DOHH2 (cell line): ENCODE measurements at regions not wholly inside any gene's neighbourhood (a gene's known extent, or its start where the extent isn't known, plus 50 kb on each side); places are given as distances from the start of the nearest gene placed in this dataset.

Source experiments
- H3F3A ChIP-seq: fragments of 200-600 bp; sonication (generic), shearing (Covaris generic); 2 replicates; pipeline ENCODE4 v1.6.0; 2016; ENCODE audit warnings: antibody characterized with exemption, mild to moderate bottlenecking; ENCODE audit not compliant: control insufficient read depth, insufficient read depth
- H3K27ac ChIP-seq: fragments of 200-600 bp; sonication (generic); 2 replicates; pipeline ENCODE4 v1.5.1; 2014; ENCODE audit warnings: low read depth, mild to moderate bottlenecking, low read length, moderate library complexity
- H3K27me3 ChIP-seq: fragments of 200-600 bp; sonication (generic); 2 replicates; pipeline ENCODE4 v1.6.1; 2014; ENCODE audit warnings: mild to moderate bottlenecking, low read length, mixed read lengths; ENCODE audit not compliant: control insufficient read depth
- H3K36me3 ChIP-seq: fragments of 200-600 bp; sonication (generic); 2 replicates; pipeline ENCODE4 v1.6.1; 2014; ENCODE audit warnings: mild to moderate bottlenecking, low read length, moderate library complexity, mixed read lengths; ENCODE audit not compliant: control insufficient read depth
- H3K4me1 ChIP-seq: fragments of 200-600 bp; sonication (generic); 2 replicates; pipeline ENCODE4 v1.6.1; 2014; ENCODE audit warnings: mild to moderate bottlenecking, low read length, mixed read lengths; ENCODE audit not compliant: control insufficient read depth
- H3K4me2 ChIP-seq: fragments of 200-600 bp; sonication (generic); 2 replicates; pipeline ENCODE4 v1.6.0; 2014; ENCODE audit warnings: mild to moderate bottlenecking, low read length, moderate library complexity
- H3K4me3 ChIP-seq: fragments of 200-600 bp; sonication (generic); 2 replicates; pipeline ENCODE4 v1.5.1; 2014; ENCODE audit warnings: mild to moderate bottlenecking, low read length, mixed read lengths
- H3K79me2 ChIP-seq: fragments of 200-600 bp; sonication (generic); 2 replicates; pipeline ENCODE4 v1.6.1; 2014; ENCODE audit warnings: mild to moderate bottlenecking, low read length, mixed read lengths; ENCODE audit not compliant: control insufficient read depth
- H3K9me2 ChIP-seq: fragments of 200-600 bp; sonication (generic); replicated peaks from 2 replicates; pipeline ENCODE4 v1.6.1; 2014; ENCODE audit warnings: mild to moderate bottlenecking, low read length, mixed read lengths; ENCODE audit not compliant: control insufficient read depth
- H3K9me3 ChIP-seq: fragments of 200-600 bp; sonication (generic); 2 replicates; pipeline ENCODE4 v1.6.1; 2014; ENCODE audit warnings: antibody characterized with exemption, low read length, mixed read lengths; ENCODE audit not compliant: control insufficient read depth, insufficient read depth
- H4K20me1 ChIP-seq: fragments of 200-600 bp; sonication (generic); 2 replicates; pipeline ENCODE4 v1.6.0; 2014; ENCODE audit warnings: low read depth, mild to moderate bottlenecking, antibody characterized with exemption, low read length, moderate library complexity; ENCODE audit not compliant: control insufficient read depth, insufficient read depth
- EZH2phosphoT487 ChIP-seq: fragments of 200-600 bp; sonication (generic); IDR thresholded peaks from 2 replicates; pipeline ENCODE4 v1.6.1; 2017; ENCODE audit warnings: borderline replicate concordance, mild to moderate bottlenecking, antibody characterized with exemption, low read length, moderate library complexity, mixed read lengths
- TF ChIP-seq, protein P1 (sequence below): fragments of 200-600 bp; sonication (generic); IDR thresholded peaks from one replicate; pipeline ENCODE4 v1.5.1; 2014; ENCODE audit warnings: antibody characterized with exemption, mild to moderate bottlenecking, low read depth, low read length; ENCODE audit not compliant: poor library complexity, severe bottlenecking

- no peaks in the 10 kb centered on the region for H3K9me2 ChIP-seq
- H3K27ac ChIP-seq = peak overlapping the region; percentile 26; the same call in 1 of the 2 replicates
- TF ChIP-seq, protein P1, sequence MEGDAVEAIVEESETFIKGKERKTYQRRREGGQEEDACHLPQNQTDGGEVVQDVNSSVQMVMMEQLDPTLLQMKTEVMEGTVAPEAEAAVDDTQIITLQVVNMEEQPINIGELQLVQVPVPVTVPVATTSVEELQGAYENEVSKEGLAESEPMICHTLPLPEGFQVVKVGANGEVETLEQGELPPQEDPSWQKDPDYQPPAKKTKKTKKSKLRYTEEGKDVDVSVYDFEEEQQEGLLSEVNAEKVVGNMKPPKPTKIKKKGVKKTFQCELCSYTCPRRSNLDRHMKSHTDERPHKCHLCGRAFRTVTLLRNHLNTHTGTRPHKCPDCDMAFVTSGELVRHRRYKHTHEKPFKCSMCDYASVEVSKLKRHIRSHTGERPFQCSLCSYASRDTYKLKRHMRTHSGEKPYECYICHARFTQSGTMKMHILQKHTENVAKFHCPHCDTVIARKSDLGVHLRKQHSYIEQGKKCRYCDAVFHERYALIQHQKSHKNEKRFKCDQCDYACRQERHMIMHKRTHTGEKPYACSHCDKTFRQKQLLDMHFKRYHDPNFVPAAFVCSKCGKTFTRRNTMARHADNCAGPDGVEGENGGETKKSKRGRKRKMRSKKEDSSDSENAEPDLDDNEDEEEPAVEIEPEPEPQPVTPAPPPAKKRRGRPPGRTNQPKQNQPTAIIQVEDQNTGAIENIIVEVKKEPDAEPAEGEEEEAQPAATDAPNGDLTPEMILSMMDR = no peak
- TF ChIP-seq EZH2phosphoT487 = no peak
- H3K4me1 ChIP-seq = peaks cover 9% of the 10 kb centered on the region
- no peaks in the 10 kb centered on the region for H4K20me1 ChIP-seq
- H3K4me3 ChIP-seq = no peak overlapping the region
- no peaks in the 10 kb centered on the region for H3F3A ChIP-seq
- peak overlapping the region; percentile 38; the same call in 1 of the 2 replicates for H3K4me2 ChIP-seq
- no peaks in the 10 kb centered on the region for H3K79me2 ChIP-seq
- no peaks in the 10 kb centered on the region for H3K27me3 ChIP-seq
- no peaks in the 10 kb centered on the region for H3K9me3 ChIP-seq
- no peaks in the 10 kb centered on the region for H3K36me3 ChIP-seq
Measured at GRCh38 chr6:156163311-156163710, 613.9 kb upstream of the ARID1B start.

DNA sequence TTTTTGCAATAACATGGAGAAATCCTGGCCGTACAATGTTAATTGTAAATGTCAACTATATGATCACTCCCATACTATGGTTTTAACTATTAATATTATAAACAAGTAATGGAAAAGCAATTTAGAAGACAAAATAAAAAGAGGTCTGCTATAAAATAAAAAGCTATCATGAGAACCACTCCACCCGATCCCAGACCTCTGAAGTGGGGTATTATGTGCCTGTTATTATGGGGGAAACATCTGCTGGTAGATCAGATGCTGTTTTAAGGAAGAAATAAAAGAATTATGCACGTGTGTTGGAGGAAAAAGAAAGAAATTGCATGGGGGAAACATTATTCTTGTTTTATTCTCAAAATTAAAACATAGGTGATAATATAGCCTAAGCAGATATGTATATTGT is 615.7 kb upstream of the ARID1B start:
- TF ChIP-seq, protein P1 = no peak
- no peak for TF ChIP-seq EZH2phosphoT487
- Histone ChIP-seq H3K4me1 (peaks cover 9% of the 10 kb centered on the region), H3K4me3 (no peak overlapping the region), H3K36me3 (no peaks in the 10 kb centered on the region), H3K79me2 (no peaks in the 10 kb centered on the region), H3K27ac (no peak overlapping the region), H3K27me3 (no peaks in the 10 kb centered on the region), H3F3A (no peaks in the 10 kb centered on the region), H4K20me1 (no peaks in the 10 kb centered on the region), H3K9me3 (no peaks in the 10 kb centered on the region), H3K9me2 (no peaks in the 10 kb centered on the region), H3K4me2 (no peak overlapping the region)

- Histone ChIP-seq H3F3A (no peaks in the 10 kb centered on the region), H3K4me2 (no peak overlapping the region), H3K36me3 (no peaks in the 10 kb centered on the region), H3K4me3 (no peak overlapping the region), H3K27ac (no peak overlapping the region), H3K79me2 (no peaks in the 10 kb centered on the region), H4K20me1 (no peaks in the 10 kb centered on the region), H3K27me3 (no peaks in the 10 kb centered on the region), H3K9me2 (no peaks in the 10 kb centered on the region), H3K9me3 (no peaks in the 10 kb centered on the region), H3K4me1 (peaks cover 9% of the 10 kb centered on the region)
- TF ChIP-seq, protein P1 = no peak
- TF ChIP-seq EZH2phosphoT487 = no peak
Measured at GRCh38 chr6:156160795-156161165, 616.4 kb upstream of the ARID1B start.
